Astrocyte (in vitro differentiated cells and primary cell): ENCODE measurements at regions not wholly inside any gene's neighbourhood (a gene's known extent, or its start where the extent isn't known, plus 50 kb on each side); places are given as distances from the start of the nearest gene placed in this dataset.
"Not testable (repeated sequence)": the region's sequence is repeated elsewhere in the genome, so short reads cannot be mapped to it uniquely, and the experiment has no call there.

ENCODE experiments used
- DNase-seq: peaks from one replicate; pipeline ENCODE4 v3.0.0-alpha.2; 2010; ENCODE audit warnings: low read depth
- FAIRE-seq: peaks from 2 replicates; lab custom pipeline; 2011; peaks lifted over from hg19 to GRCh38; lab: Jason Lieb, UNC
- H2AFZ ChIP-seq: 2 replicates; pipeline ENCODE4 v1.6.0; 2012; ENCODE audit warnings: low read depth, low read length, inconsistent platforms
- H3K27ac ChIP-seq: 2 replicates; pipeline ENCODE4 v1.5.1; 2011; ENCODE audit warnings: low read depth, low read length, inconsistent platforms
- H3K27me3 ChIP-seq: 2 replicates; pipeline ENCODE4 v1.6.0; 2011; ENCODE audit warnings: low read length, inconsistent platforms; ENCODE audit not compliant: insufficient read depth
- H3K36me3 ChIP-seq: 2 replicates; pipeline ENCODE4 v1.5.1; 2011; ENCODE audit warnings: low read length, inconsistent platforms; ENCODE audit not compliant: insufficient read depth
- H3K4me1 ChIP-seq: 2 replicates; pipeline ENCODE4 v1.5.1; 2011; ENCODE audit warnings: low read length, inconsistent platforms; ENCODE audit not compliant: insufficient read depth
- H3K4me2 ChIP-seq: 2 replicates; pipeline ENCODE4 v1.6.0; 2012; ENCODE audit warnings: low read length, inconsistent platforms
- H3K4me3 ChIP-seq: 2 replicates; pipeline ENCODE4 v1.5.1; 2011; ENCODE audit warnings: low read depth, mild to moderate bottlenecking, low read length, inconsistent platforms; ENCODE audit not compliant: insufficient read depth
- H3K79me2 ChIP-seq: 2 replicates; pipeline ENCODE4 v1.6.0; 2012; ENCODE audit warnings: mild to moderate bottlenecking, low read length, inconsistent platforms; ENCODE audit not compliant: insufficient read depth
- H3K9ac ChIP-seq: 2 replicates; pipeline ENCODE4 v1.6.0; 2012; ENCODE audit warnings: mild to moderate bottlenecking, low read length, inconsistent platforms
- H3K9me3 ChIP-seq: 2 replicates; pipeline ENCODE4 v1.5.1; 2012; ENCODE audit warnings: low read depth, mild to moderate bottlenecking, low read length, inconsistent platforms; ENCODE audit not compliant: insufficient read depth
- H4K20me1 ChIP-seq: 2 replicates; pipeline ENCODE4 v1.6.0; 2012; ENCODE audit warnings: low read length, inconsistent platforms; ENCODE audit not compliant: insufficient read depth
- H3K27ac Mint-ChIP-seq: one replicate; pipeline ENCODE4 v1.8.0; 2021; ENCODE audit warnings: mild to moderate bottlenecking, mixed read lengths; ENCODE audit not compliant: unreplicated experiment
- H3K27me3 Mint-ChIP-seq: one replicate; pipeline ENCODE4 v1.8.0; 2021; ENCODE audit warnings: low read depth, mixed read lengths; ENCODE audit not compliant: unreplicated experiment
- H3K36me3 Mint-ChIP-seq: one replicate; pipeline ENCODE4 v1.8.0; 2021; ENCODE audit warnings: low read depth, mixed read lengths; ENCODE audit not compliant: unreplicated experiment
- H3K4me1 Mint-ChIP-seq: one replicate; pipeline ENCODE4 v1.8.0; 2021; ENCODE audit warnings: low read depth, mixed read lengths; ENCODE audit not compliant: unreplicated experiment
- H3K4me3 Mint-ChIP-seq: one replicate; pipeline ENCODE4 v1.8.0; 2021; ENCODE audit warnings: mild to moderate bottlenecking, moderate library complexity, mixed read lengths; ENCODE audit not compliant: unreplicated experiment
- H3K9me3 Mint-ChIP-seq: one replicate; pipeline ENCODE4 v1.8.0; 2021; ENCODE audit warnings: mild to moderate bottlenecking, mixed read lengths; ENCODE audit not compliant: unreplicated experiment
- CTCF ChIP-seq: IDR thresholded peaks from 2 replicates; pipeline ENCODE4 v1.5.1; 2011; ENCODE audit warnings: low read depth, mild to moderate bottlenecking, inconsistent platforms, low read length, moderate library complexity; ENCODE audit not compliant: insufficient read depth
- EZH2 ChIP-seq: IDR thresholded peaks from 2 replicates; pipeline ENCODE4 v1.6.1; 2012; ENCODE audit warnings: mild to moderate bottlenecking, low read length, inconsistent platforms; ENCODE audit not compliant: insufficient read depth

- TF ChIP-seq EZH2 (no peak), CTCF (no peak)
- peaks cover 6% of the 10 kb centered on the region for H3K9me3 Mint-ChIP-seq
- FAIRE-seq (no peak), DNase-seq (no peak)
- Histone ChIP-seq H3K27ac (no peak overlapping the region), H3K36me3 (no peaks in the 10 kb centered on the region), H3K4me1 (no peaks in the 10 kb centered on the region), H3K4me2 (no peak overlapping the region), H3K27me3 (peaks cover 4% of the 10 kb centered on the region), H4K20me1 (no peaks in the 10 kb centered on the region), H3K9me3 (no peaks in the 10 kb centered on the region), H3K4me3 (no peak overlapping the region), H3K9ac (no peak overlapping the region), H2AFZ (no peak overlapping the region), H3K79me2 (no peaks in the 10 kb centered on the region)
- H3K4me3 Mint-ChIP-seq, result no peak overlapping the region
- H3K36me3 Mint-ChIP-seq, result no peaks in the 10 kb centered on the region
- H3K27me3 Mint-ChIP-seq, result no peaks in the 10 kb centered on the region
- H3K4me1 Mint-ChIP-seq, result peaks cover 5% of the 10 kb centered on the region
- no peak overlapping the region for H3K27ac Mint-ChIP-seq
Measured at GRCh38 chr9:78097541-78097940, 65.9 kb upstream of the GNAQ start.

DNA sequence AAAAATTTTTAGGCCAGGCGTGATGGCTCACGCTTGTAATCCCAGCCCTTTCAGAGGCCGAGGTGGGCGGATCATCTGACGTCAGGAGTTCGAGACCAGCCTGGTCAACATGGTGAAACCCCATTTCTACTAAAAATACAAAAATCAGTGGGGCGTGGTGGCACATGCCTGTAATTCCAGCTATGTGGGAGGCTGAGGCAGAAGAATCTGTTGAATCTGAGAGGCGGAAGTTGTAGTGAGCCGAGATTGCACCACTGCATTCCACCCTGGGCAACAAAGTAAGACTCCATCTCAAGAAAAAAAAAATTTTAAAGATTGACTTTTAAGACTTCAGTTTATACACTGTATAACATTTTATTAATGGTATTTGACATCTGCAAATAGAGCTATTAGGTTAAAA, 60.1 kb upstream of the GNAQ start:
- H3K4me3 ChIP-seq, result no peak overlapping the region
- FAIRE-seq, result no peak
- no peak overlapping the region for H3K4me2 ChIP-seq
- no peak for DNase-seq
- no peaks in the 10 kb centered on the region for H4K20me1 ChIP-seq
- H3K36me3 ChIP-seq, result no peaks in the 10 kb centered on the region
- no peaks in the 10 kb centered on the region for H3K27me3 Mint-ChIP-seq
- TF ChIP-seq CTCF, result no peak
- H3K27ac Mint-ChIP-seq, result no peak overlapping the region
- no peak overlapping the region for H3K4me3 Mint-ChIP-seq
- peaks cover 4% of the 10 kb centered on the region for H3K4me1 Mint-ChIP-seq
- H3K4me1 ChIP-seq, result no peaks in the 10 kb centered on the region
- peaks cover 4% of the 10 kb centered on the region for H3K9me3 Mint-ChIP-seq
- no peaks in the 10 kb centered on the region for H3K36me3 Mint-ChIP-seq
- no peak overlapping the region for H2AFZ ChIP-seq
- no peaks in the 10 kb centered on the region for H3K9me3 ChIP-seq
- H3K27ac ChIP-seq, result no peak overlapping the region
- no peak overlapping the region for H3K9ac ChIP-seq
- no peaks in the 10 kb centered on the region for H3K27me3 ChIP-seq
- no peaks in the 10 kb centered on the region for H3K79me2 ChIP-seq

DNA sequence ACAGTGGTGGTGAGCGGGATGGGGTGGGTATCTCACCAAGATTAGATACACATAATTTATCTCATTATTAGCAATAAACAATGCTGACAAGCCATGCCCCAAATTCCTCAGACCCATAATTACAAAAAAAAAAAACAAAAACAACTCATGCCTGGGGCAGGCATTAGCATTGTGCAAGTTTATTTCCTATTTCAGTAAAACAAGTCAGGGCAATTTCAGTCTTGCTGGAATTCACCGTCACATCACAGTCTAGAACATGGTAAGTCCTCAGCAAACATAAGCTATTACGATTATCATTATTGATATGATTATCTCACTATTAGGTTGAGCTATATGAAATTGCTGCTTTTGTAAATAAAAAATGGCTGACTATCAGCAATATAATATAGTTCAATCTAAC, 57.5 kb upstream of the GNAQ start:
- Mint-ChIP-seq H3K4me3 (no peak overlapping the region), H3K9me3 (peaks cover 2% of the 10 kb centered on the region), H3K36me3 (no peaks in the 10 kb centered on the region), H3K4me1 (peaks cover 4% of the 10 kb centered on the region), H3K27ac (no peak overlapping the region), H3K27me3 (no peaks in the 10 kb centered on the region)
- Histone ChIP-seq H3K4me3 (no peak overlapping the region), H3K9me3 (no peaks in the 10 kb centered on the region), H3K27ac (no peak overlapping the region), H3K36me3 (no peaks in the 10 kb centered on the region), H2AFZ (no peak overlapping the region), H3K9ac (no peak overlapping the region), H3K27me3 (no peaks in the 10 kb centered on the region), H3K4me1 (no peaks in the 10 kb centered on the region), H3K79me2 (no peaks in the 10 kb centered on the region), H3K4me2 (no peak overlapping the region), H4K20me1 (no peaks in the 10 kb centered on the region)
- TF ChIP-seq EZH2 (no peak), CTCF (no peak)
- FAIRE-seq, result no peak
- no peak for DNase-seq

DNA sequence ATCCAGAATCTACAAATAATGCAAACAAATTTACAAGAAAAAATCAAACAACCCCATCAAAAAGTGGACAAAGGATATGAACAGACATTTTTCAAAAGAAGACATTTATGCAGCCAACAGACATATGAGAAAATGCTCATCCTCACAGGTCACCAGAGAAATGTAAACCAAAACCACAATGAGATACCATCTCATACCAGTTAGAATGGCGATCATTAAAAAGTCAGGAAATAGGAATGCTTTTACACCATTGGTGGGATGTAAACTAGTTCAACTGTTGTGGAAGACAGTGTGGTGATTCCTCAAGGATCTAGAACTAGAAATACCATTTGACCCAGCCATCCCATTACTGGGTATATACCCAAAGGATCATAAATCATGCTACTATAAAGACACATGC, 56.6 kb upstream of the GNAQ start:
- not testable (repeated sequence) for H3K4me3 Mint-ChIP-seq, H3K9me3 ChIP-seq, H4K20me1 ChIP-seq, H3K27ac Mint-ChIP-seq, H3K4me3 ChIP-seq, H3K9ac ChIP-seq, H3K79me2 ChIP-seq, H3K4me2 ChIP-seq, H3K4me1 Mint-ChIP-seq, H3K27me3 Mint-ChIP-seq, H3K36me3 ChIP-seq, H3K9me3 Mint-ChIP-seq, DNase-seq, FAIRE-seq, H3K27ac ChIP-seq, H3K36me3 Mint-ChIP-seq, H3K27me3 ChIP-seq, H3K4me1 ChIP-seq, H2AFZ ChIP-seq
